ENCODE measurements at regions not wholly inside any gene's neighbourhood (a gene's known extent, or its start where the extent isn't known, plus 50 kb on each side); places are given as distances from the start of the nearest gene placed in this dataset.

GRCh38 chr21:27192281-27192949 lies 225.5 kb upstream of the ADAMTS5 start:
- no peak for DNase-seq (ENCODE audit: low read depth)

GRCh38 chr21:27190601-27191000 lies 223.7 kb upstream of the ADAMTS5 start:
- no peak for DNase-seq (ENCODE audit: low read depth)

GRCh38 chr21:27189870-27190269 lies 223.0 kb upstream of the ADAMTS5 start:
- no peak for DNase-seq (ENCODE audit: low read depth)

- DNase-seq (ENCODE audit: low read depth) = no peak
These were observed 206.2 kb upstream of the ADAMTS5 start for GRCh38 chr21:27173053-27173452.

- DNase-seq (ENCODE audit: low read depth) = no peak
These were observed 204.8 kb upstream of the ADAMTS5 start for GRCh38 chr21:27171707-27172106.

- no peak for DNase-seq (ENCODE audit: low read depth)
These were observed 201.2 kb upstream of the ADAMTS5 start for GRCh38 chr21:27168084-27168483.

GRCh38 chr21:27164208-27165177 lies 197.6 kb upstream of the ADAMTS5 start:
- no peak for DNase-seq (ENCODE audit: low read depth)

GRCh38 chr21:27158967-27159366 lies 192.1 kb upstream of the ADAMTS5 start:
- no peak for DNase-seq (ENCODE audit: low read depth)

GRCh38 chr21:27157097-27157496 lies 190.2 kb upstream of the ADAMTS5 start:
- DNase-seq (ENCODE audit: low read depth) = no peak

GRCh38 chr21:27156666-27157065 lies 189.8 kb upstream of the ADAMTS5 start:
- DNase-seq (ENCODE audit: low read depth) = no peak

- no peak for DNase-seq (ENCODE audit: low read depth)
These were observed 188.2 kb upstream of the ADAMTS5 start for GRCh38 chr21:27155130-27155500.

- no peak for DNase-seq (ENCODE audit: low read depth)
These were observed 187.7 kb upstream of the ADAMTS5 start for GRCh38 chr21:27154451-27155129.

- DNase-seq (ENCODE audit: low read depth) = no peak
These were observed 186.1 kb upstream of the ADAMTS5 start for GRCh38 chr21:27152996-27153395.

GRCh38 chr21:27149034-27149433 lies 182.1 kb upstream of the ADAMTS5 start:
- DNase-seq (ENCODE audit: low read depth) = no peak

- DNase-seq (ENCODE audit: low read depth) = no peak
These were observed 179.4 kb upstream of the ADAMTS5 start for GRCh38 chr21:27146268-27146667.

GRCh38 chr21:27145134-27145798 lies 178.4 kb upstream of the ADAMTS5 start:
- no peak for DNase-seq (ENCODE audit: low read depth)

GRCh38 chr21:27143476-27143875 lies 176.6 kb upstream of the ADAMTS5 start:
- no peak for DNase-seq (ENCODE audit: low read depth)

GRCh38 chr21:27139526-27139925 lies 172.6 kb upstream of the ADAMTS5 start:
- DNase-seq (ENCODE audit: low read depth) = no peak

- no peak for DNase-seq (ENCODE audit: low read depth)
These were observed 167.6 kb upstream of the ADAMTS5 start for GRCh38 chr21:27134516-27134915.

- DNase-seq (ENCODE audit: low read depth) = no peak
These were observed 165.4 kb upstream of the ADAMTS5 start for GRCh38 chr21:27132266-27132665.

GRCh38 chr21:27130154-27130553 lies 163.3 kb upstream of the ADAMTS5 start:
- no peak for DNase-seq (ENCODE audit: low read depth)

GRCh38 chr21:27129694-27130093 lies 162.8 kb upstream of the ADAMTS5 start:
- no peak for DNase-seq (ENCODE audit: low read depth)
